ENCODE measurements at regions not wholly inside any gene's neighbourhood (a gene's known extent, or its start where the extent isn't known, plus 50 kb on each side); places are given as distances from the start of the nearest gene placed in this dataset.
"Not testable (repeated sequence)": the region's sequence is repeated elsewhere in the genome, so short reads cannot be mapped to it uniquely, and the experiment has no call there.

DNA sequence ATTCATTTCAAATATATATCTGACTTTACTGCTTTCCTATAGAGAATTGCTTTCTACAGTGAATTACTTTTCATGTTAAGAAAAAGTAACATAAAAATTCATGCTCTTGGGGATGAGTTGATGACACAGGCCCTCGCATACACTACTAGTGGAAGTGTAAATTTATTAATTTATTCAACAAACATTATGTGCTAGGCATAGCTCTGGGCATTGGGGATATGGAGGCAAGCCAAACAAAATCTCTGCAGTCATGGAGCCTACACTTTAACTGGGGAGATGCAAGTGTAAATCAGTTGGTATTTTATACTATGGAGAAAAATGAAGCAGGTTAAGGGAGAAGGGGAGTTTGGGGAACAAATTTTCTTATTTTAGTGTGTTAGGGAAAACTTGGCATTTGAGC, 340.7 kb downstream of the RAP2B start:
- DNase-seq (ENCODE audit: low read depth), result no peak
- TF ChIP-seq, protein P1, sequence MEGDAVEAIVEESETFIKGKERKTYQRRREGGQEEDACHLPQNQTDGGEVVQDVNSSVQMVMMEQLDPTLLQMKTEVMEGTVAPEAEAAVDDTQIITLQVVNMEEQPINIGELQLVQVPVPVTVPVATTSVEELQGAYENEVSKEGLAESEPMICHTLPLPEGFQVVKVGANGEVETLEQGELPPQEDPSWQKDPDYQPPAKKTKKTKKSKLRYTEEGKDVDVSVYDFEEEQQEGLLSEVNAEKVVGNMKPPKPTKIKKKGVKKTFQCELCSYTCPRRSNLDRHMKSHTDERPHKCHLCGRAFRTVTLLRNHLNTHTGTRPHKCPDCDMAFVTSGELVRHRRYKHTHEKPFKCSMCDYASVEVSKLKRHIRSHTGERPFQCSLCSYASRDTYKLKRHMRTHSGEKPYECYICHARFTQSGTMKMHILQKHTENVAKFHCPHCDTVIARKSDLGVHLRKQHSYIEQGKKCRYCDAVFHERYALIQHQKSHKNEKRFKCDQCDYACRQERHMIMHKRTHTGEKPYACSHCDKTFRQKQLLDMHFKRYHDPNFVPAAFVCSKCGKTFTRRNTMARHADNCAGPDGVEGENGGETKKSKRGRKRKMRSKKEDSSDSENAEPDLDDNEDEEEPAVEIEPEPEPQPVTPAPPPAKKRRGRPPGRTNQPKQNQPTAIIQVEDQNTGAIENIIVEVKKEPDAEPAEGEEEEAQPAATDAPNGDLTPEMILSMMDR (IDR thresholded peaks at IDR 0.05; ENCODE audit: insufficient read depth, low read length), result no peak
- H3K4me3 ChIP-seq (ENCODE audit: low read depth, low read length), result no peak overlapping the region

DNA sequence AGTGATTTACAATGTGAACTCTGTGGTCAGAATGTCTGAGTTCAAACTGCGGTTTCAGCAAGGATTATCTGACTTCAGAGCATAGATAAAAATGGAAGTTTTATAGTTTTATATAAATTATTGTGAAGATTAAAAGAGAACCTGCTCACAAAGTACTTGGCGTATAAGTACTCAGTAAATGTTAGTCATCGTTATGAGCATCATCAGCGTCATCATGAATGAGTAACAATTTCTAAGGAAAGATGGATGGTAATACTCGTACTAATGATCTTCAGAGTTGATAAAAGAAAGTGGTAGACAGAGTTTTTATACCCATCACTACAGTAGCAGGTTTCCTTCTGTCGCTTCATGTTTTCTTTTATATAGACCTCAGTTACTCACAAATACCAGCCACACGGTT, 341.8 kb downstream of the RAP2B start:
- TF ChIP-seq, protein P1 (IDR thresholded peaks at IDR 0.05; ENCODE audit: insufficient read depth, low read length), result no peak
- no peak for DNase-seq (ENCODE audit: low read depth)
- H3K4me3 ChIP-seq (ENCODE audit: low read depth, low read length), result no peak overlapping the region

DNA sequence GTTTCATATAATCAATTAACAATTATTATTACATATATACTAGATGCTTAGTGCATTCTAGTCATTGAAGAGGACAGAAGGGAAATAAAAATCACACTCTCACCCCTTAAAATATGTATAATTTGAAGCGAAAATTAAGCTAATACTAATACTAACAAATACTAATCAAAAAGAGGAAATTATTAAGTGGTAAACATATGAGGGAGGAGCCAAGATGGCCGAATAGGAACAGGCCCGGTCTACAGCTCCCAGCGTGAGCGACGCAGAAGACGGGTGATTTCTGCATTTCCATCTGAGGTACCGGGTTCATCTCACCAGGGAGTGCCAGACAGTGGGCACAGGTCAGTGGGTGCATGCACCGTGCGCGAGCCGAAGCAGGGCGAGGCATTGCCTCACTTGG, 344.2 kb downstream of the RAP2B start:
- DNase-seq (ENCODE audit: low read depth); H3K4me3 ChIP-seq (ENCODE audit: low read depth, low read length): not testable (repeated sequence)

DNA sequence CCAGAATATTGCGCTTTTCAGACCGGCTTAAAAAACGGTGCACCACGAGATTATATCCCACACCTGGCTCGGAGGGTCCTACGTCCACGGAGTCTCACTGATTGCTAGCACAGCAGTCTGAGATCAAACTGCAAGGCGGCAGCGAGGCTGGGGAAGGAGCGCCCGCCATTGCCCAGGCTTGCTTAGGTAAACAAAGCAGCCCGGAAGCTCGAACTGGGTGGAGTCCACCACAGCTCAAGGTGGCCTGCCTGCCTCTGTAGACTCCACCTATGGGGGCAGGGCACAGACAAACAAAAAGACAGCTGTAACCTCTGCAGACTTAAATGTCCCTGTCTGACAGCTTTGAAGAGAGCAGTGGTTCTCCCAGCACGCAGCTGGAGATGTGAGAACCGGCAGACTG, 344.7 kb downstream of the RAP2B start:
- DNase-seq (ENCODE audit: low read depth); H3K4me3 ChIP-seq (ENCODE audit: low read depth, low read length): not testable (repeated sequence)

DNA sequence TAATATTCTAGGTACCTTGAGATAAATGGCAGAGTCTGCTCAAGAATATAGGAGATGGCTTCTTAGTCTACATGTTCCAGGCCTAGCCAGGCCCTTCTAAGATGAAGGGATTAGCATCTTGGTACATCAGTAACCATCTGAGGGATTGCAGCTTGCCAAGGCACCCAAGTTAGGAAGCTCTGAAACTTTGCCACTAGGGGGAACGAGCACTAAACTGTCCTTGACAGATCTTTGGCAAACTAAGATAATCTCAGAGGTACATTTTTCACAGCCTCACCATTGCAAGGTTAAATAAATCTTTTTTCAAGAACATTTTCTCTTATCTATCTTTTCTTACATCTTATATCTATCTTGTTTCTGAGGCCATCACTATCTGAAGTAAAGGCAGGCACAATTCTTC, 351.2 kb downstream of the RAP2B start:
- DNase-seq (ENCODE audit: low read depth), result peak; percentile 7
- TF ChIP-seq, protein P1 (IDR thresholded peaks at IDR 0.05; ENCODE audit: insufficient read depth, low read length), result peak; percentile 35
- no peak overlapping the region for H3K4me3 ChIP-seq (ENCODE audit: low read depth, low read length)

DNA sequence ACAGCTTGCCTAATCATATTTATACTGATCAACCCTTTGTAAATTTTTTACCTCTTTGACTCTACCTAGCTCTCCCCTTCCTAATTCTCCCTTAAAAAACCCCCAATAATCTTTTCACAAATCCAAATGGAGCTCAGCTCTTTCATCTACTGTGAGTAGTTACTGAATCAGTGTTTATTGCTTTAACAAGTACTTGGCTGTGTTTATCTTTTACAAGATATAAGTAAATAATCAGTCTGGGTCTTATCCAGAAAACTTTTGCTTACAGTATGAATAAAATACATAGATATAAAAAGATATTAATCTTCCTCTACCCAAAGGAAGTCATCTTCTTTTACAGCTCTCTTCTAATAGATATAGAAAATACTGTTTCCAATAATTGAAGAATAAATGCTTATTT, 366.4 kb downstream of the RAP2B start:
- DNase-seq (ENCODE audit: low read depth), result no peak

DNA sequence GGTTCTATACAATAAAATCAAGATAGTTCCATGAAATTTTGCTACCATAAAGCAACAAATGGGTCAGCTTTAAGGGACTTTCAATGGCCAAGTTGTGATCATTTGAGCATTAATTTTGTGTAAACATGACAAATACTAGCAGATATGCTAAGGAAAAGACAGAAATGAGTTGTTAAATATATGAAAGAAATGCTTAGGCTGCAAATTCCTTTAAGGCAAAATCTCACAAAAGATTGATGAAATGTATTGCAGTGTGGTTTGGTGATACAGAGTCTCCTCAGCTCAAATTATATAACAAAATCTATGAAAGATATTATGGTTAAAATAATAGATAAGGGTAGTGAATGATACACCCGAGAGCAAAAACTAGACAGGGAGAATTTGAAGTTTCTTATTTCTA, 377.2 kb downstream of the RAP2B start:
- TF ChIP-seq, protein P1 (IDR thresholded peaks at IDR 0.05; ENCODE audit: insufficient read depth, low read length), result no peak
- no peak overlapping the region for H3K4me3 ChIP-seq (ENCODE audit: low read depth, low read length)
- no peak for DNase-seq (ENCODE audit: low read depth)

More for the DNA sequence above, 366.4 kb downstream of the RAP2B start:
- H3K4me3 ChIP-seq (ENCODE audit: low read depth, low read length), result no peak overlapping the region
- TF ChIP-seq, protein P1 (IDR thresholded peaks at IDR 0.05; ENCODE audit: insufficient read depth, low read length), result no peak

DNA sequence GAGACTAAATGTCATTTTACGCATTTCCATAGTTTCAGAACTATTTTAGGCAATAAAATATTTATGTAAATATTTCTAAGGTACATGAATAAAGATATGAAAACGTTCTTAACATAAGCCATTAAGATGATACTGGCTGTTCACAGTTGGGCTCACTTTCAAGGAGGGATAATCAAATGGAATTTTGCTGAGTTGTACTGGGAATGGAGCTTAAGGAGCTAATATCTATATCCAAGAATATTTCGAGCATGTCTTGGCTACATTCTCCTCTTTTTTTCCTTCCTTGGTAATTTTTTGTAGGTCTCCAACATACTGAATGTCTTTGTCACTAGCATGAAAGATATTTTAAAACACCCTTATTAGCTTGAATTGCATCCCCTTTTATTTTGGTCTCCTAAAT, 383.4 kb downstream of the RAP2B start:
- DNase-seq (ENCODE audit: low read depth), result no peak
- TF ChIP-seq, protein P1 (IDR thresholded peaks at IDR 0.05; ENCODE audit: insufficient read depth, low read length), result no peak

More for the DNA sequence above, 383.4 kb downstream of the RAP2B start:
- no peak overlapping the region for H3K4me3 ChIP-seq (ENCODE audit: low read depth, low read length)

All from fibroblast of the aortic adventitia (primary cell).